ENCODE measurements at regions not wholly inside any gene's neighbourhood (a gene's known extent, or its start where the extent isn't known, plus 50 kb on each side); places are given as distances from the start of the nearest gene placed in this dataset.

DNA sequence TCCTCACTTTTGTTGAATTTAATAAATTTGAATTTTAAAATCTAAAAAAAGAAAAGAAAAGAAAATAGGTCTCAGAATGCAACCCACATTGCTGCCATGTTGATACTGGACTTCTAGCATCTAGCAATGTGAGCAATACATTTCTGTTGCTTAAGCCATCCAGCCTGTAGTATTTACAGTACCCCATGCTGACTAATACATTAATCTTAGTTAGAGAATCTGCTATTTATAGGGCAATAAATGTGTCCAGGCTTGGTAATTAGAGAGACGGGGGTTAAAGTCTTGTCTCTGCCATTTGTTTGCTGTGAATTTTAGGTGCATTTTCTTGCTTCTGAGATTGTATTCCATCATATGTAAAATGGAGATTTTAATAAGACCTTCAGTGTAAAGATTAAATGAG lies 471.3 kb downstream of the DHX35 start:
- DNase-seq, result no peak

DNA sequence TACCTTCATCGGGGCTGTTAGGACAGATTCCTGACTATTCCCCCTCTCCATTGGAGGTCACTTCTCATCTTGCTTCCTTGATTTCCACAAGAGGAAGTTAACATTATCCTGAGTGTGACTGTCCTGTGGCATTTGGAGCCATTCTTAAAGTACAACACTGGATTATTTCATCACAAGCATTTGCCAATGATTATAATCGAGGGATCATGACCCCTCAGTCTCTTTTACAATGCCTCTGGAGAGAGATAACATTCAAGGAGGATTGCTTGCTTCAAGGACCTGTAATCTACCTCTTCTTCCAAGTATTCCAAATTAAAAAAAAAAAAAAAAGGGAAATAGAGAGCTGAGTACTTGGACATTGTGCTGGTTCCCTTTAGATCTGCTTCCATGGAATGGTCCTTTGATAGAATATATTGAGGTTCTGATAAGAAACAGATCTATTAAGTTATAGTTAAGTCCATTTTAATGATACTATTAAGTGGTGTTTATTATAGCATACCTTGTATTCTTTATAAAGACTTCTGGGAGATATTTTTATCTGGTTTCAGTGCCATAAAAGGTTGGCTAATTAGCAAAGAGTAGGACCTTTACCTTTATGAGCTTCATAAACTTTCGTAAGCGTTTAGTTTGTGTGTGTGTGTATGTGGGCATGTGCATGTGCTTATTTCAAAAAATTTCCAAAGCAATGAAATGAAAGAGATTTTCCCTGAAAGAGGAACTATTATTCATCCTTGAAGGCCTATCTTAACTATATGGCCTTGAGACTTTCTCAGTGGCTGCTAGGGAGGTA lies 469.1 kb downstream of the DHX35 start:
- no peak for DNase-seq

DNA sequence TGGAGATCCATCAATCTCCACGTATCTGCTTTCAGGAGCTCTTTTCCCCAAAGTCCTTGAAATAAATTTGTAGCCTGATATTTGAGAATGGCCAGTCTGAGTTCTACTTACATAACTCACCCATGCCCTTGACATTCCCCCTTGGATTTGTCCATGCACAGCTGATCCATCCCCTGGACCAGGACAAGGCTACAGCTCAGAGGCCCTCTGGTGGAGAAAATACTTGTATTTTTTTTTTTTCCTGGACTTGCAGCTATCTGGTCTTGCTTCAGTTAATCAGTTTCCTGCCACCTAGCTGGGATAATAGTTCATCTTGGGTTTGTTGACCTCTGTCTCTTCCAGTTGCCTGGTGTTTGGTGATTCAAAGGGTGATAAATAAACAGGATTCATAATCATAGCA lies 467.6 kb downstream of the DHX35 start:
- no peak for DNase-seq

DNA sequence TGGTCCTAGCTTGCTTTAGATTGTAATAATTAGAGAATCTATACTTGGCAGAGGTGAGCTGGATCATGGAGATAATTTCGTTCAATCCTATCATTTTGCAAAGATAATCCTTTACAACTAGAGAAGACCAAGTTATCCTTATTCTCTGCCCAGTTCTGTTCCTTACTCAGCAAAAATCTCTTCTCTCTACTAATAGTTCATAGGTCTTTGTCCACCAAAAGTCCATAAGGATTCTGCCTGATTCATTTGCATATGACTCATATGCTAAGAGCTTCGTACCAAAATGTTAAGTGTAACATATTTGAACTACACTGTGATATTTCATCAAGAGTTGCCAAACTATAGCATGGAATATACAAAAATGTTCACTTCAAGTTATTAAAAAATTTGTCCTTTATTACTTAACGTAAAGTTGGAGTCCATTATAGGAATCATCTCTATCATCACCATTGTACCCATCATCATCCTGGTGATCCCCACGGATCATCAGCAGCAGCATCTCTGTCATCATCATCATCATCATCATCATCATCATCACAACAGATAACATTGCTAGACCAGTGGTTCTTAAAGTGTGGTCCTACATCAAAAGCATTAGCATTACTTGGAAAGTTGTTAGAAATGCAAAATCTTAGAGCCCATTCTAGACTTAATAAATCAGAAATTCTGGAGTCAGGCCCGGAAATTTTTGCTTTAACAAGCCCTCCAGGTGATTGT lies 463.0 kb downstream of the DHX35 start:
- DNase-seq, result no peak

DNA sequence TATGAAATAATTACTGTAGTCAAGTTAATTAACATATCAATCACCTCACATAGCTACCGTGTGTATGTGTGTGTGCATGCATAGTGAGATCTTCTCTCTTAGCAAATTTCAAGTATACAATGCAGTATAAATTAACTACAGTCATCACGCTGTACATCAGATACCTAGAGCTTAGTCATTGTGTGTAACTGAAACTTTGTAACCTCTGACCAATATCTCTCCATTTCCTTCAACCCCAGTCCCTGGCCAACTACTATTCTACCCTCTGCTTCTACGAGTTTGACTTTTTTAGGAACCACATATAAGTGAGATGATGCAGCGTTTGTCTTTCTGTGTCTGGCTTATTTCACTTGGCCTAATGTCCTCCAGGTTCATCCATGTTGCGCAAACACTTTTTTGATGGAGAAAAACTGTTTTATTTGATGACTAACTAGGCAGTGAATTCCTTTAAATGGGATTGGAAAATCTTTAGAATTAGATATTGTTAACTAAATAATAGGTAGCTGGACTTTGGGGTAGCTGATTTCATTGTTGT lies 459.5 kb downstream of the DHX35 start:
- no peak for DNase-seq

DNA sequence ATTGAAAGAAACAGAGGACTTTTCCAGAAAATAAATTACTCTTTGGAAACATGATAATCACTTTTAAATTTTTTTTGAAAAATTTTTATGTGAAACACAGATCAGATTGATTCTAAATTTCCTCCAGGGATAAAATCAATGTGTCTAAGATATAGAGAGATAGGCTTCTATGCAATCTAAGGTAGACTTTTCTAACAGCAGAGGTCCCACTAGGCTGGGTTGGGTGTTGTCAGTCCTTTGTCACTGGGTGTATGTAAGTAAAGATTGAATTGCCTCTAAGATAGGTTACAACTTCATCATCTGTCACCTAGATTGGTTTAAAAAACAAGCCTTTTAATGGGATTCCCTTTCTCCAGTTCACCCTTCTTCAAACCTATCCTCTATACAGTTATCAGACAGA lies 449.9 kb downstream of the DHX35 start:
- no peak for DNase-seq

DNA sequence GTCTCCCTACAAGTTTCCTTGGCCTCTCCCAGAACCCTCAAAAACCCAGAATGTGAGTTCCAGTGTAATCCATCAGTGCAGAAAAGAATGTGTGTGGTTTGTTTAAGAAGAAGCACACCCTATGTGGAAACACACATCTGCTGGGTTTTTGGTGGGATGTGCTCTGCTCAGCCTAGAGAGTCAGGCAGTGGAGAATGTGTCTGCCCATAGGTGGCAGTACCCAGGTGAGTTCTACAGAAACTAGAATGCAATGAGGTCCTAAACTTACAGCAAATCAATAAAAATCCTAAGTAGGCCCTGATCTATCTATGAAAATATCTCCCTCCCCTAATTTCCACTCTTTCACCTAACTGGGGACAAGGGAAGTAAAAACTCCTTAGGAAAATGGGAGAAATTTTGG lies 437.3 kb downstream of the DHX35 start:
- DNase-seq, result no peak

DNA sequence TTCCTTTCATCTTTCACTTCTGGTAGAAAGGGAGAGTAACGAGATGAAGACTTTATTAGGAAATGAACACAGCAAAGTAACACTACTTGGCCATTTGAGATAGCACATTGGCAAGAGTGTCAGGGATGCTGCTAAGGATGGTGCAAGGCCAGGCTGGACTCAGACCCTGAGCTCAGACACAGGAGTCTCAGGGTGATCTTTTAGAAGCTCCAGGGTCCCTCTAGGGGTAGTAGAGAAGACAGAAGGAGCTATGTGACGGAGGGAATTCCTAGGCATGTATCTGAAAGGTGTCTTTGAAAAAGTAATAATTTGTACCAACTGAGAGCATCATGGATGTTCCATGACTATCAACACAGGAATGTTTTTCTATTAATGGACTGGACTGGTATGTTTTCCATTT lies 436.5 kb downstream of the DHX35 start:
- DNase-seq, result no peak

DNA sequence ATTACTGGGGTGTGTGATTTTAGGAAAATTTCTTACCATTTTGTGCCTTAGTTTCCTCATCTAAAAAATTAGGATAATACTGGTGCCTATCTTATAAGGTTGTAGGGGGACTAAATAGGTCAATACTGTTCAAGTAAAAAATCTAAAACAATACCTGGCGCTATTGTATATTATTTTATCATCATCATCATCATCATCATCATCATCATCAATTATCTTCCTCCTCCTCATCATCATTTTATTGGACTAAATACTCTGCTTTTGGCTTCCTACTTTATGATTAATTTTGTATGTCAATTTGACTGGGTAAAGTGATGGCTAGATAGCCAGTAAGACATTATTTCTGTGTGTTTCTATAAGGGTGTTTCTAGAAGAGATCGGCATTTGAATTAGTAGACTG lies 435.5 kb downstream of the DHX35 start:
- no peak for DNase-seq

DNA sequence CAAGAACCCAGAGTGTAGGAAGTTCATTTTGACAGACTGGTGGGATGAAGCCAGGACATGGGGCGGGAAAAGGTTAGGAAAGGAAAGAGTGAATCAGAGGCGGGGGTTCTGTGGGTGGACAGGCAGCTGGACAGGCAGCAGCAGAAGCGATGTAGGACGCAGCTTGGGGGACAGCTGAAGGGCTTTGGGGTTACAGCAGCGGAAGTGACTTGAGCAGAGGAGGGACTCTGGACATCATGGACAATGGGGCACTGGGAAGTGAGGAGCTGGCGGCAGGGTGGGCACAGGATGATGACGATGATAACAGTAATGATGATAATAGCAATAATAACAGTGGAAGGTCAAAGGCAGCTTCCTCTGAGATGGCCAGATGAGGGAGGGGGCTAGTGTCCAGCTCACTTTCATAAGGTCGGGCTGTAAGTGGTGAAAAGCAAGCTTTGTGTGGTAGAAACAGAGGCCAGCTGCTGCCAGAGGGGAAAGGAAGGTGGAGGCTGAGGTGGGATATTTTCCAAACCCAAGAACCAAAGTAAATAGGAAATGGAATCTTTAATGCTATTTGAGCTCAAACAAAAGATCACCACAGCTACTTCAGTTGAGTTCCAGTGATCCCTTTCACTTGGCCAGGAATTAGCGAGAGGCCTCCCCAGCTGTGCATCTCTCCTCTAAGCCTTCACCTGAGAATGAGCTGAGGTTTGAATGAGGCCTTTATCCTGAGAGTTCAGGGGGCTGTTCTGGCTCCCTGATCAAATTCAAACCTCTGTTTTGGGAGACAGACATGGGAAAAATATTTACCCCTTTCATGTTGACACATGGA lies 433.5 kb downstream of the DHX35 start:
- DNase-seq, result no peak

DNA sequence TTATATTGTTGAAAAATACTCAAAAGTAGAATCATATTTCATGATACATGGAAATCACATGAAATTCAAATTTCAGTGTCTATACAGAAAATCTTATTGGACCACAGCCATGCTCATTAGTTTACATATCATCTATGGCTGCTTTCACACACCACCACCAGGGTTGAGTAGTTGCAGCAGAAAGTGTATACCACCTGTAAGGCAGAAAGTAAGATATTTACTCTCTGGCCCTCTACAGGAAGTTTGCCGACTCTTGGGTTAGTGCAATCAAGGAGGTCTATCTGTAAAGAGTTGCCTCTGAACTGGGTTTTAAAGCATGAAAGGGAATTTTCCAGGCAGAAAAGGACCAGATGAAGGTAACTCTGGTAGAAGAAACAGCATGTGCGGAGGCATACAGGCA lies 432.3 kb downstream of the DHX35 start:
- no peak for DNase-seq

DNA sequence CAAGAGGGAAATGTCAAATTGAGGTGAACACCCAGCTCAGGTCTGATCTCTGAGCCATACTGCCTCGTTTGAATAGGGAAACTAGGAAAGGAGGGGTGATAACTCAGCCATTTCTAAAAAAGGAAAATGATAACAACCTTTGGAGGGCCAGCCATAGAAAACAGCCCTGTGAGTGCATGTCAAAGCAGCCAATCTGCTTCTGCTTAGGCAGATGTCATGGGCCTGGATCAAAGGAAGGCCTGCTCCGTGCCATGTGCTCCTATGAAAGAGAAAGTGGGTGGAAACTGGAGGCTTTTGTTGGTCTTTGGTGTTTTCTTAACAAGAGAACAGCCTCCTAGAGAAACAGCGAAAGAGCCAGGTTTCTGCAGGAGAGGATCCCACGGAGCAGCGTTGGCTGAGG lies 428.0 kb downstream of the DHX35 start:
- DNase-seq, result no peak

DNA sequence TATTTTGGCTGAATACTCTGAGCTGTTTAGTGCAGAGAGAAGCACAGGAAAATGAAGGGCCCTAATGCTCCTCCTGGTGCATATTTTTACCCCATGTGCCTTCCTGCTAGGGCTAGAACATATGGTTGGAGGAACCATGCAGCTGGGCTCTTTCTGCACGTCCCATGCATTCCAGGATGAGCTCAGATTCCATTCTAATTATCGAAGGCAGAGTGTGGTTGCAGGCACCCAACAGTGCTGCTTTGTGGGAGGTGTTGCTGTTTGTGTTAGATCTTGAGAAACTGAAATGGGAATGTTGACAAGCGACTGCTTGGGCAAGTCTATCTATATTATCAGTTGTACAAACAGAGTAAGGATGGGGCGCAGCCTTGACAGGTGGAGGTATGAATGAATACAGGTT lies 419.5 kb downstream of the DHX35 start:
- DNase-seq, result no peak

DNA sequence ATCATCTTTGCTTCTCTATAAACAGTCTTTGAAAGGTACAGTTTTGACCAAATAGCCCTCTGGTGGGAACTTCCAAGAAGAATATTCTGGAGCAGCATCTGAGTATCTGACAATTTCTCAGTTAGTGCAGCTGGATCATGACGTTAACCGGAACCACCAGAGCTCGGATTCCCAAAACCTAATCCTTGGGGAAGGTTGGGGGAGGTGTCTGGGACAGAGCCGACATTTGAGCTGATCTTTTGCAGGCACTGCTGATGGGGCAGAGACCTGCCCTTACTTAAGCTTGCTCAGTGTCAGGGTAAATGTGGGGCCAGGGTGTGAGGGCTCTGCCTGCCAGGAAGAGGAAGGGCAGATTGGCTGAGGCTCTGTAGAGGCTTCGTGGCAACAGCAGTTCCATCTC lies 416.6 kb downstream of the DHX35 start:
- DNase-seq, result no peak

DNA sequence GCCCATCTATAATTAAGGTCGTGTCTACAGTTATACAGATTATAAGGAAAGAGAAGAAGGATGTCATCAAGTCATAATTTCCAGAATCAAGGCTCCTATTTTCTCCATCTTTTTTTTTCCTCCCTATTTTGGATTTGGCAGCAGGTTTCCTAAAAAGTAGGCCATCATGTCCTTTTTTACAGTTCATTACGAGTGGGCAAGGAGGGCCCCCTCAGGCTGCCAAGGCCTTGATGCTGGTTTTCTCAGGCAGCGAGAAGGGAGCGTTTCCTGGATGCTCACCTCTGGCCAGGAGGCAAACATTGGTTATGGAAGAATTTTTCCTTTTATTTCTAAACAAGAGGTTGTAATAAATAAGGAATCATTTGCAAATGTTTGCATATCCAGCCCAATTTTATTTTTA lies 414.6 kb downstream of the DHX35 start:
- DNase-seq, result no peak

DNA sequence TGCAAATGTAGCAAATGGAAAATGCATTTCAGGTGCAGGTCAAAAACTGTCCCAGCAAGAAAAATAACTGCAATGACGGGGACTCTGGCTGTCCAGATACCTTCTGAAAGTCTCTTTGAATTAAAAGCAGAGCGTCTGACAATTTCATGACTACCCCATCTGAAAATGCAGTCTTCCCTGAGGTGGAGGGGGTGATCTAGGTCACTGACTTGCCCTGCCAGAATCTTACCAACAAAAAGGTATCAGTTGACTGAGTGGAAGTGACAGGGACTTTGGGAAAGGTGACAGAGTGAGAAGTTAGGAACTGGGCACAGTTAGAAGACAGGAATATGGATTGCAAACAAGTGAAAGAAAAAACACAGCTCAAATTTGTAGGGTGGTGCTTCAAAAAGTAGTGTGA lies 402.2 kb downstream of the DHX35 start:
- no peak for DNase-seq

DNA sequence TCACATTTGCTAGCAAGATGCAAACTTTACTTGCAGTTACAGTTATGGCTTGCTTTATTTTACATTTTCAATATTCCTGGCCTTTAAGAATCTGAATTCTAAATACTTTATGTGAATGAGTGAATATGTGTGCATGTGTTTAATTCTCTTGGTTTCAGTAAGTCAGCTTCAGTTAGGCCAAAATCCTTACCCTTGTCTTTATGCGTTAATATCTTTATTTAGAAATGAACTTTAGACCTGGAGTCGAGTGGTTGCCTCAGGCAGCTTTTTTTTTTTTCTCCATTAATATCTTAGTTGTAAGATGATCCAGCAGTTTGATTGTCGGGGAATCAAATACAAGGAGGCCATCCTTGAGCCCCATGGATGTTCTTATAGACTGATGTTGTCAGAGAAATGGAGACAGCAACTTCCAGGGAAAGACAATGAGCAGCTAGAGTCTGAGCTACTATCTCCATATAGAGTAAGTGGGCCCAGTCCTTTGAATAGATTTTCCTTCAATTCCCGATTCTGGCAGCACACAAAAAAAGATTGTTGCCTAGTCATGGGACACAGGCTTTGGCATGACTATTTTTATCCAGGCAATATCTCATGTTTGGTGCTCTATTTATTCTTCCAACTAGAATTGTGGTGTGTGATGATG lies 398.0 kb downstream of the DHX35 start:
- no peak for DNase-seq

DNA sequence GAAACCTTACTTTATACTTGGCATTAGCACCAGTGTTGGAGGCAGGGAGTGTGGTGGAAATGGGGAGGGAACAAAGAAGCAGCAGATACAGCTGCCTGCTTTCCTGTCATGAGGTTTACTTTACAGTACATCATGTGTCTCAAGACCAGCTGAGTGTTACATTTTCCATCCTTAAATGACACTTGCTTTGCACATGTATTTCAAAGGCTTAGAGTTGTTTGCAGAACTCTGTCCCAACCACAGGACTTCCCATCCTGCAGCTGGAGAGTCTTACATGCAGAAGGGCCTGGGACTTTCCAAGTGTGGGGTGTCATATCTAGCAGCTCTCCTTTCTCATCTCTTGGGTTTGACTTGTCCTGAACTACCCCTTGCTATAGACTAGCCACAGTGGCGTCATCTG lies 395.9 kb downstream of the DHX35 start:
- DNase-seq, result no peak

DNA sequence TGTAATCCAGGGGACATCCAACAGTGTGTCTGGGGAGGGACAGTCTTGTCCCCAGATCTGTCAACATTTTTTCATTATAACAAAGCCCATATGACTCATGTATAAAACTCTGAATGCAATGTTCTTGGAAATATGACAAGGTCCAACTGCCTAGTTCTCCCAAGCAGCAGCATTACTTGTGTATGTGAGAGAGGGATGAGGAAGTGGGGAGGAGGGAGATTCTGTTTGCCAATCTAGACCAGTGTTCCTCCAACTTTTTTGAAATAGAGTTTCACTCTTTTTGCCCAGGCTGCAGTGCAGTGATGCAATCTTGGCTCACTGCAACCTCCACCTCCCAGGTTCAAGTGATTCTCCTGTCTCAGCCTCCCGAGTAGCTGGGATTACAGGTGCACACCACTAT lies 394.8 kb downstream of the DHX35 start:
- no peak for DNase-seq

DNA sequence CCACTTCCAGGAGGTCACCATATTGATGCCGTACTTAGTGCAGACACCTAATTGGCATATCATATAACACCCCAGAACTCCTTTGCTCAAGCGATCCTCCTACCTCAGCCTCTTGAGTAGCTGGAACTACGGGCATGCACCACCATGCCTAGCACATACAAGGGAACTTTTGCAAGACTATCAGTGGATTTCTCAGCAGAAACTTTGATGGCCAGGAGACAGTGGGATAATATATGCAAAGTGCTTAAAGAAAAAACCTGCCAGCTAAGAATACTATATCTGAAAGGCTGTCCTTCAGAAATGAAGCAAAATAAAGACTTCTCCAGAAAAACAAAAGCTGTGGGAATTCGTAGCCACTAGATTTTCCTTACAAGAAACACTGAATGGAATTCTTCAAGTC lies 387.1 kb downstream of the DHX35 start:
- DNase-seq, result no peak

DNA sequence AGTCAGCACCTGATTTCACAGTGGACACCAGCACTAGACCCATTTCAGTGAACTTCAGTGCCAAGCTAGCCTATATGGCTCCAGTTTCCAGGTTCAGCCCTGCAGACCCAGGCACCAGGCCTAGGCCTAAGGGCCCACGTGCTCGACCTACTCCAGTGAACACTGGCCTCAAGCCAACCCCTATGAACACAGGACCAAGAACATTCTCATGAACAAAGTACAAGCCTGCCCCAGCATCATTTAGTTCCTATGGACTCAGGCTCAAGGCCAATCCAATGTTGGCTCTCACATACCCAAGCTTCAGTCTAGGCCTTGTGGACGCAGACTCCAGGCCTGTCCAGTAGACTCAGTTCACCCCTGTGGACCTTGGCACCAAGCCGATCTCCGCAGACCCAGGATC lies 385.5 kb downstream of the DHX35 start:
- no peak for DNase-seq

DNA sequence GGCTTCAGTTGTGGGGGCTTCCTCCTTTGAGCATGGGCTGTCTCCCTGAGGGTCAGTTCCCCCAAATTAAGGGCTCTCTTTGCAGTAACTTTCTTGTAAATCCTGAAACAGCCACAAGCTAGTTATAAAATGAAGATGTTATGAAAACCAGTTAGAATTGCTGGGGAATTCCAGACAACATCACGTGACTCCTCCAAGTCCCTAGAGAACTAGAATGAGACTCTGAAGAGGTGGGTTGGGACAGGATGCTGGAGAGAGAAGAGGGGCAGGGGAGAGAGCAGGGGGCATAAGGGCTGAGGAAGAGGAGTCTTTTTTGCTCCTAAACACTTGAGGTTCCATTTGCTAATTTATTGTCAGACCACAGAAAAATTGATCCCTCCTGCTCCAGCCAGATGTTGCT lies 380.3 kb downstream of the DHX35 start:
- no peak for DNase-seq
